Adrenal gland (tissue), 9 donors: ENCODE measurements at regions not wholly inside any gene's neighbourhood (a gene's known extent, or its start where the extent isn't known, plus 50 kb on each side); places are given as distances from the start of the nearest gene placed in this dataset.

Experiments
- DNase-seq, 7 donors: peaks; one replicate each; pipeline ENCODE4 v3.0.0-alpha.2; 2019 to 2020
- H3K27ac ChIP-seq, 5 donors: fragments of 200-600 bp; sonication (generic) in 4 of 5; 1 replicate in 3 of 5; 2 replicates in 2 of 5; pipeline versions ENCODE4 v1.5.1 to v1.8.0; 2016 to 2020; ENCODE audit warnings: mild to moderate bottlenecking in 1 of 5
- H3K27me3 ChIP-seq: fragments of 200-600 bp; 2 replicates; pipeline ENCODE4 v1.8.0; 2021
- H3K36me3 ChIP-seq, 2 donors: fragments of 200-600 bp; replicated peaks in 1 of 2; 1 replicate in 1 of 2; 2 replicates in 1 of 2; pipeline versions ENCODE4 v1.5.1 to v1.8.0; 2018 to 2022
- H3K4me1 ChIP-seq, 2 donors: fragments of 200-600 bp; replicated peaks in 1 of 2; 1 replicate in 1 of 2; 2 replicates in 1 of 2; pipeline versions ENCODE4 v1.5.1 to v1.8.0; 2018 to 2021
- H3K4me3 ChIP-seq, 4 donors: fragments of 200-600 bp; sonication (generic) in 3 of 4; one replicate each; pipeline ENCODE4 v1.5.1; 2016 to 2018
- H3K9me3 ChIP-seq, 3 donors: fragments of 200-600 bp; sonication (generic) in 1 of 3; replicated peaks in 1 of 3; 1 replicate in 2 of 3; 2 replicates in 1 of 3; pipeline versions ENCODE4 v1.5.1 to v1.8.0; 2016 to 2021
- POLR2A ChIP-seq, 2 donors: fragments of 450-650 bp; IDR thresholded peaks; one replicate each; pipeline ENCODE4 v1.6.1; 2017; ENCODE audit warnings: antibody characterized with exemption in 2 of 2, mild to moderate bottlenecking in 2 of 2, moderate library complexity in 1 of 2
- WGBS, 4 donors: extraction: QIAGEN DNeasy Blood & Tissue Kit in 2 of 4; methylation state at CpG; one replicate each; pipeline versions ENCODE4 v1.1.5 to v1.1.7; 2013 to 2017; 5-methylcytosine and 5-hydroxymethylcytosine counted together
- intact Hi-C, 2 donors: fragments of 100-400 bp; cut with DNase I; formaldehyde crosslinking; loops; one replicate each; pipeline versions ENCODE4 v1.14.1 to v1.15.0; 2022 to 2023
- TF ChIP-seq, protein P1 (sequence below), 6 experiments: fragments of 450-650 bp in 4 of 6; fragments of 200-600 bp in 2 of 6; sonication (generic) in 1 of 6; IDR thresholded peaks; 1 replicate in 5 of 6; 2 replicates in 1 of 6; pipeline versions ENCODE4 v1.5.1 to v1.8.0; 2016 to 2021; ENCODE audit warnings: antibody characterized with exemption in 6 of 6, mild to moderate bottlenecking in 2 of 6, moderate library complexity in 1 of 6
- donor health status: healthy with polysubstance abuse.
- donor health status: Bipolar disorder and iron deficiency.
- donor health status: DM: yes; HTN: yes; CAD: no.
- donor health status: DM: no; HTN: no; CAD: no.
- donor health status: DM: no; HTN: no; CAD: no.

DNA sequence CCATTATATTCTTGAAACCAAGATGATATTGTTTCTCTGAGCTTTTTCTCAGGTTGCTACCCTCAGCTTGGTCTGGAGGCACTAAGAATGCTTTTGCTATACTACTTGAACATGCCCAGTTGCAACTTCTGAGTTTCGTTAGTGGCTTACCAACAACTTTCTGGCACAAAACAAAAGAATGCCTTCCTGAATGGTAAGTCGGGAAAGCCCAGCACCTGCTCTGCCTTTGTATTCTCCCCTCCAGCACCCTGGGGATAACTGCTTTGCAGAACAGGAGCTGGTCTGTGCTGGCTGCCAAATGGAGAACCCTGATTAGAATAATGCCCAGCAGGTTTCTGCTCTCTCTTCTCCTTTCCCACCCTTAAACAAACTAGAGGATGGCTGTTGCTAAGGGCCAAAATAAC, 149.3 kb downstream of the TGFB2 start:
- Histone ChIP-seq H3K9me3 (no peaks in the 10 kb centered on the region), H3K4me1 (no peaks in the 10 kb centered on the region), H3K27me3 (no peaks in the 10 kb centered on the region), H3K36me3 (no peaks in the 10 kb centered on the region), H3K27ac (no peak overlapping the region), H3K4me3 (no peak overlapping the region)
- 68 to 81% (median 77%) methylated on average over 2 of the region's 2 CpGs for WGBS, 4 donors
- intact Hi-C loops, result no loop called here
- TF ChIP-seq, protein P1, sequence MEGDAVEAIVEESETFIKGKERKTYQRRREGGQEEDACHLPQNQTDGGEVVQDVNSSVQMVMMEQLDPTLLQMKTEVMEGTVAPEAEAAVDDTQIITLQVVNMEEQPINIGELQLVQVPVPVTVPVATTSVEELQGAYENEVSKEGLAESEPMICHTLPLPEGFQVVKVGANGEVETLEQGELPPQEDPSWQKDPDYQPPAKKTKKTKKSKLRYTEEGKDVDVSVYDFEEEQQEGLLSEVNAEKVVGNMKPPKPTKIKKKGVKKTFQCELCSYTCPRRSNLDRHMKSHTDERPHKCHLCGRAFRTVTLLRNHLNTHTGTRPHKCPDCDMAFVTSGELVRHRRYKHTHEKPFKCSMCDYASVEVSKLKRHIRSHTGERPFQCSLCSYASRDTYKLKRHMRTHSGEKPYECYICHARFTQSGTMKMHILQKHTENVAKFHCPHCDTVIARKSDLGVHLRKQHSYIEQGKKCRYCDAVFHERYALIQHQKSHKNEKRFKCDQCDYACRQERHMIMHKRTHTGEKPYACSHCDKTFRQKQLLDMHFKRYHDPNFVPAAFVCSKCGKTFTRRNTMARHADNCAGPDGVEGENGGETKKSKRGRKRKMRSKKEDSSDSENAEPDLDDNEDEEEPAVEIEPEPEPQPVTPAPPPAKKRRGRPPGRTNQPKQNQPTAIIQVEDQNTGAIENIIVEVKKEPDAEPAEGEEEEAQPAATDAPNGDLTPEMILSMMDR (IDR thresholded peaks at IDR 0.05), result no peak
- no peak for TF ChIP-seq POLR2A (IDR thresholded peaks at IDR 0.05)
- no peak for DNase-seq

DNA sequence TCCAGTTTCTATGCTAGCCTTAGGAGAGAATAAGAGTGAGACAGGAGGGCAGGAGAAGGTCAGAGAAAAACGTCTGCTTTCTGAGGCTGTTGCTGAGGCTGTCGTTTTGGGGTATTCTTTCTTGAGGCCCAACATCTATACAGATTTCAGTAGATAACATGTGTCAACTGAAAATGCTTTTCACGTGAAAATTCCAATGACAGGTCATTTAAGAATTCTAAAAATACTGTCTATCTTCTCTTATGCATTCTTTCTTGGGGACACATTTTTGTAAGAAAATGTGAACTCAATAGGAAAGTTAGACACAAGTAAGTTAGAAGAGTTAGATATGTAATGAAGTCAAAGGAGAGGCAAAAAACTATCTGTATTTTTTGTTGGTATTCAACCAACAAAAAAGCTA, 150.8 kb downstream of the TGFB2 start:
- Histone ChIP-seq H3K36me3 (no peaks in the 10 kb centered on the region), H3K4me3 (no peak overlapping the region), H3K27ac (no peak overlapping the region), H3K4me1 (no peaks in the 10 kb centered on the region), H3K27me3 (no peaks in the 10 kb centered on the region), H3K9me3 (no peaks in the 10 kb centered on the region)
- no peak for DNase-seq
- TF ChIP-seq, protein P1 (IDR thresholded peaks at IDR 0.05), result no peak
- TF ChIP-seq POLR2A (IDR thresholded peaks at IDR 0.05), result no peak
- 62 to 74% (median 67%) methylated on average over 3 of the region's 3 CpGs for WGBS, 4 donors
- intact Hi-C loops, result no loop called here

DNA sequence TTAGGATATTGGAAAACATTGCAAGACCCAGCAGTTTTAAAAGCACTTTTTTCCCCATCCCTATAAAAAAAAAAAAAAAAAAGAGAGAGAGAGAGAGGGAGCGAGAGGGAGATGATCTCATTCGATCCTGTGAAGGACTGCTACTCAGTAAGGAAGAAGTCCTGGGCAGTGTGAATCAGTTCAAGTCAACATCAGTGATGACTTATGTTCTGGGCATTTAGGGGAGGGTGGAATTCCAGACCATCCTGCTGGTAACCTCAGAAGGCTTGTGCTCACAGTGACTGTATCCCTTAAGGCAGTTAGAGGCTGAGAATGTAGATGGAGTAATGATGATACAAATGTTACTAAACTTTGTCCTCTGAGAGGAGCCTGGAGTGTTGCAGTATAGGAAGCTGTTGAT, 151.4 kb downstream of the TGFB2 start:
- no peaks in the 10 kb centered on the region for H3K9me3 ChIP-seq

DNA sequence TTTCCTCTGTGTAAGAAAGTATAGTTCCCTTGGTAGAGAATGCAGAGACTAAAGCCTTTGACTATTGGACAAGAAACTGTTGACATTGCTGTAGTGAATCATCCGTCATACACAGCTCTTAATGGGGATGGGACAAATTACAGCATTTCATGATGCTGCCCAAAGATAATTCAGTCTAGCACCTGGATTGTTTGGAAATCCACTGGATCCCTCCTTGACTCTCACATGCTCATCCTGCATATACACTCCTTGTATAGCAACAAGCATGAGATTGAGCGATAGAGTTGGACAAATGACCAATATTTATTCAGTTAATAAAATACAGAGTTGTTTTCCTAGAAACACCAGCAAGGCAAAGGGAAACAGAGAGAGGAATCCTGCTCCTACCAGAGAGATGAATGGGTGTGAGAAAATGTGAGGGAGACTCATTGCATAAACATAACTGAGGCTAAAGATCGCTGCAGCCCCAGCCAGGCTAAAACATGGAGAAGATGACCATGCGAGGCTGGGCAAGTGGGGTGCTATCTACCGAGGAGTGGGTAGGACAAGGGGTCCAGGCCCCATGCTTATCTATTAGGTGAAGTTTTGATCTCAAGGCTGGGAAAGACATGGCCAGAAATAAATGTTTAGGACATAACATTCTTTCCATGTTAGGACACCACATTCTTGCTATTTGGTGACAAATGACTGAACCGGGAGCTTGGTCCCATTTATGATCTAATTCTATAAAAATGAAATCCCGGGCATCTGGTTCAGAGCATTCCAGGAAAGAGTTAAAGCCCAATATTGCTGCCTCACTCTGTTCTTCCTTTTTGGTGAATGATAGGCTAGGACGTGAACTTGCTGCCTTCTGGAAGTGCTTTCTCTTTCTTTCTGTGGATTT, 153.2 kb downstream of the TGFB2 start:
- 57 to 66% (median 63%) methylated on average over 8 of the region's 8 CpGs for WGBS, 4 donors
- Histone ChIP-seq H3K36me3 (no peaks in the 10 kb centered on the region), H3K27ac (peak overlapping the region in 2 of 5 donors; percentile 43 to 69), H3K27me3 (no peaks in the 10 kb centered on the region), H3K4me3 (peak overlapping the region in 1 of 4 donors; percentile 25), H3K4me1 (no peaks in the 10 kb centered on the region), H3K9me3 (no peaks in the 10 kb centered on the region)
- TF ChIP-seq, protein P1 (IDR thresholded peaks at IDR 0.05), result no peak
- no peak for TF ChIP-seq POLR2A (IDR thresholded peaks at IDR 0.05)
- DNase-seq, result no peak
- intact Hi-C loops, result no loop called here

More for the DNA sequence above, 151.4 kb downstream of the TGFB2 start:
- Histone ChIP-seq H3K27me3 (no peaks in the 10 kb centered on the region), H3K27ac (no peak overlapping the region), H3K36me3 (no peaks in the 10 kb centered on the region), H3K4me3 (no peak overlapping the region), H3K4me1 (no peaks in the 10 kb centered on the region)
- WGBS, 4 donors, result 55 to 78% (median 58%) methylated on average over 2 of the region's 2 CpGs
- no peak for DNase-seq
- intact Hi-C loops, result no loop called here
- TF ChIP-seq POLR2A (IDR thresholded peaks at IDR 0.05), result no peak
- TF ChIP-seq, protein P1 (IDR thresholded peaks at IDR 0.05), result no peak
